ENCODE measurements at regions not wholly inside any gene's neighbourhood (a gene's known extent, or its start where the extent isn't known, plus 50 kb on each side); places are given as distances from the start of the nearest gene placed in this dataset. TPM values are rescaled to one million over a fixed set of nuclear protein-coding genes. Genes with fewer than 3 reads are reported as not detected.

Small RNA genes lying in the stretch of these regions (microRNA-seq; reads per million reads assigned to microRNA genes)
- gene AC002075.2 (ENCODE audit: insufficient read depth, insufficient read length) (not detected), gene MIR4652 (ENCODE audit: insufficient read depth in 1 of 2, insufficient read length in 1 of 2, unreplicated experiment in 1 of 2) (0 to 1.0 reads per million in 2 experiments)

Small RNA genes lying in the stretch of these regions (small RNA-seq; reads per million reads assigned to genes)
- gene AC002075.2 (0 reads per million in 5 experiments), gene MIR4652 (0 reads per million in 5 experiments)

All from IMR-90 (cell line).